Body of pancreas (tissue), 4 donors: ENCODE measurements at regions not wholly inside any gene's neighbourhood (a gene's known extent, or its start where the extent isn't known, plus 50 kb on each side); places are given as distances from the start of the nearest gene placed in this dataset.

Experiments used
- ATAC-seq: fragments of 150-250 bp; one replicate; pipeline ENCODE4 v1.9.1; 2016
- DNase-seq, 4 donors: peaks; one replicate each; pipeline ENCODE4 v3.0.0-alpha.2; 2019
- H3K27ac ChIP-seq, 4 donors: fragments of 200-600 bp; sonication (generic); 1 replicate in 3 of 4; 2 replicates in 1 of 4; pipeline versions ENCODE4 v1.5.1 to v1.6.1; 2016 to 2019; ENCODE audit warnings: mild to moderate bottlenecking in 1 of 4, mixed read lengths in 1 of 4, moderate library complexity in 1 of 4
- H3K27me3 ChIP-seq, 2 donors: fragments of 200-600 bp; sonication (generic); one replicate each; pipeline ENCODE4 v1.6.0; 2016; ENCODE audit warnings: mild to moderate bottlenecking in 1 of 2
- H3K36me3 ChIP-seq, 2 donors: fragments of 200-600 bp; sonication (generic); replicated peaks in 1 of 2; 2 replicates each; pipeline ENCODE4 v1.5.1; 2016; ENCODE audit warnings: low read depth in 2 of 2; ENCODE audit not compliant: insufficient read depth in 1 of 2
- H3K4me1 ChIP-seq: fragments of 200-600 bp; sonication (generic); one replicate; pipeline ENCODE4 v1.6.0; 2016
- H3K4me3 ChIP-seq, 2 donors: fragments of 200-600 bp; sonication (generic); 1 replicate in 1 of 2; 2 replicates in 1 of 2; pipeline ENCODE4 v1.5.1; 2016 to 2019
- H3K9me3 ChIP-seq, 3 donors: fragments of 200-600 bp; sonication (generic); 1 replicate in 2 of 3; 2 replicates in 1 of 3; pipeline ENCODE4 v1.5.1; 2016
- POLR2A ChIP-seq, 3 donors: fragments of 450-650 bp; IDR thresholded peaks; one replicate each; pipeline ENCODE4 v1.6.1; 2016; ENCODE audit warnings: antibody characterized with exemption in 3 of 3, mild to moderate bottlenecking in 2 of 3
- whole genome bisulfite sequencing, 2 donors: methylation state at CpG; one replicate each; pipeline ENCODE4 v1.1.5; 2017; 5-methylcytosine and 5-hydroxymethylcytosine counted together
- intact Hi-C: fragments of 100-400 bp; cut with DNase I; formaldehyde crosslinking; loops from one replicate; pipeline ENCODE4 v1.15.1; 2023
- TF ChIP-seq, protein P1 (sequence below), 7 experiments: fragments of 450-650 bp in 4 of 7; fragments of 200-600 bp in 3 of 7; sonication (generic) in 3 of 7; IDR thresholded peaks; one replicate each; pipeline ENCODE4 v1.5.1; 2016 to 2019; ENCODE audit warnings: antibody characterized with exemption in 7 of 7

DNA sequence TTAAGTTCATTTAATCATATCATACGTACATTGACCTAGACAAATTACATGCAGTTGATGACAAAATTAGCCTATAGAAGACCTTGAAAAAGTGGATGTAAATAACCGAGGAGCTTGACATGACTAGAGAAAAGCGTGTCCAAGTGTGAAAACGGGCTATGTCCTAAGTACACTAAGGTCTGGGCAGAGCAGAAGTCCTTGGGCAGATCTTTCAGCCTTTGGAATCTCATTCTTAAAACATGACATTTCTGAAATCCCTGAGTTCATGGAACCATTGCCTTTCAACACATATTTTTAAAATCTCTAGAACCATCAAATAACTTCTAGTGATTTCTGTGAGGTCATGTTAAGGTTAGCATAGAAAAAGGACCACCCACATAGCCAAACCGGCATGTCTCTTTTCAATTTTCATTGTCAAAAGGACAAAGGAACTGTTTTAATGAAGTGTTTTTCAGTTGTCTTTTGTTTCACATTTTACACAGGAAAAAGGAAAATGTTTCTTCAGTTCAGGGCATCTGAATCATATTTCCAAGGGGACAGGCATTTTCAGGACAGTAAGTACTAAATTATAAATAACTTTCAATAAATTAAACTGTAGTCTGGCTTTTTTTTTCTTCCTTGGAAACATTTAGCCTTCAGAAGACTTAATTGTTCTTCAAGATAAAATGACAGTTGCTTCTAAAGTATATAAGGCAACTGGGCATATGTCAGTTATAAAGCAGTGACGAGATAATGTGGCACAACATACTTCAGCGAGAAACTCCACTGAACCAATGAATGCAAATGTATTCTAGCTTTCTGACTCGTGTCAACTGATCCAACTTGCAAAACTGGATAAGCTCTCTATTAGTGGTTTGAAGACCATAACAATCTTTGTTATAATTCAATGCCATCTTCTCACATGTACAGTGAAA is 416.8 kb downstream of the NFIB start:
- intact Hi-C loops: no loop called here
- 63 to 70% methylated on average over 8 of the region's 8 CpGs for WGBS, 2 donors
- TF ChIP-seq, protein P1, sequence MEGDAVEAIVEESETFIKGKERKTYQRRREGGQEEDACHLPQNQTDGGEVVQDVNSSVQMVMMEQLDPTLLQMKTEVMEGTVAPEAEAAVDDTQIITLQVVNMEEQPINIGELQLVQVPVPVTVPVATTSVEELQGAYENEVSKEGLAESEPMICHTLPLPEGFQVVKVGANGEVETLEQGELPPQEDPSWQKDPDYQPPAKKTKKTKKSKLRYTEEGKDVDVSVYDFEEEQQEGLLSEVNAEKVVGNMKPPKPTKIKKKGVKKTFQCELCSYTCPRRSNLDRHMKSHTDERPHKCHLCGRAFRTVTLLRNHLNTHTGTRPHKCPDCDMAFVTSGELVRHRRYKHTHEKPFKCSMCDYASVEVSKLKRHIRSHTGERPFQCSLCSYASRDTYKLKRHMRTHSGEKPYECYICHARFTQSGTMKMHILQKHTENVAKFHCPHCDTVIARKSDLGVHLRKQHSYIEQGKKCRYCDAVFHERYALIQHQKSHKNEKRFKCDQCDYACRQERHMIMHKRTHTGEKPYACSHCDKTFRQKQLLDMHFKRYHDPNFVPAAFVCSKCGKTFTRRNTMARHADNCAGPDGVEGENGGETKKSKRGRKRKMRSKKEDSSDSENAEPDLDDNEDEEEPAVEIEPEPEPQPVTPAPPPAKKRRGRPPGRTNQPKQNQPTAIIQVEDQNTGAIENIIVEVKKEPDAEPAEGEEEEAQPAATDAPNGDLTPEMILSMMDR (IDR thresholded peaks at IDR 0.05): no peak
- no peak for TF ChIP-seq POLR2A (IDR thresholded peaks at IDR 0.05)
- ATAC-seq (no peak), DNase-seq (no peak)
- Histone ChIP-seq H3K4me1 (no peaks in the 10 kb centered on the region), H3K27me3 (no peaks in the 10 kb centered on the region), H3K27ac (no peak overlapping the region), H3K36me3 (no peaks in the 10 kb centered on the region), H3K9me3 (no peaks in the 10 kb centered on the region), H3K4me3 (no peak overlapping the region)

- ATAC-seq: no peak
- Histone ChIP-seq H3K9me3 (no peaks in the 10 kb centered on the region), H3K27me3 (no peaks in the 10 kb centered on the region), H3K4me3 (no peak overlapping the region), H3K4me1 (no peaks in the 10 kb centered on the region), H3K27ac (no peak overlapping the region), H3K36me3 (no peaks in the 10 kb centered on the region)
- TF ChIP-seq, protein P1 (IDR thresholded peaks at IDR 0.05): no peak
- no peak for TF ChIP-seq POLR2A (IDR thresholded peaks at IDR 0.05)
- WGBS, 2 donors: 60 to 75% methylated on average over 1 of the region's 1 CpG
- no peak for DNase-seq
- intact Hi-C loops: no loop called here
Measured at GRCh38 chr9:13896047-13896446, 417.9 kb downstream of the NFIB start.

GRCh38 chr9:13885258-13885657 is 428.7 kb downstream of the NFIB start:
- H3K27me3 ChIP-seq: no peaks in the 10 kb centered on the region
- H3K4me1 ChIP-seq: no peaks in the 10 kb centered on the region
- no peaks in the 10 kb centered on the region for H3K9me3 ChIP-seq
- no peak overlapping the region for H3K27ac ChIP-seq
- 81 to 84% methylated on average over 1 of the region's 1 CpG for WGBS, 2 donors
- no peaks in the 10 kb centered on the region for H3K36me3 ChIP-seq
- TF ChIP-seq POLR2A (IDR thresholded peaks at IDR 0.05): no peak
- TF ChIP-seq, protein P1 (IDR thresholded peaks at IDR 0.05): no peak
- intact Hi-C loops: no loop called here
- DNase-seq (no peak), ATAC-seq (no peak)
- no peak overlapping the region for H3K4me3 ChIP-seq

- Histone ChIP-seq H3K4me1 (no peaks in the 10 kb centered on the region), H3K27ac (no peak overlapping the region), H3K9me3 (no peaks in the 10 kb centered on the region), H3K36me3 (no peaks in the 10 kb centered on the region), H3K4me3 (no peak overlapping the region), H3K27me3 (no peaks in the 10 kb centered on the region)
- TF ChIP-seq, protein P1 (IDR thresholded peaks at IDR 0.05): no peak
- no peak for TF ChIP-seq POLR2A (IDR thresholded peaks at IDR 0.05)
- intact Hi-C loops: no loop called here
- no peak for ATAC-seq
- 81 to 86% methylated on average over 1 of the region's 1 CpG for WGBS, 2 donors
- DNase-seq: no peak
Measured at GRCh38 chr9:13879981-13880380, 434.0 kb downstream of the NFIB start.

- Histone ChIP-seq H3K9me3 (no peaks in the 10 kb centered on the region), H3K36me3 (no peaks in the 10 kb centered on the region), H3K27ac (no peak overlapping the region), H3K4me3 (no peak overlapping the region), H3K27me3 (no peaks in the 10 kb centered on the region), H3K4me1 (no peaks in the 10 kb centered on the region)
- TF ChIP-seq, protein P1 (IDR thresholded peaks at IDR 0.05): no peak
- TF ChIP-seq POLR2A (IDR thresholded peaks at IDR 0.05): no peak
- intact Hi-C loops: no loop called here
- DNase-seq: no peak
- ATAC-seq: no peak
- 84 to 89% methylated on average over 3 of the region's 3 CpGs for WGBS, 2 donors
Measured at GRCh38 chr9:13879011-13879410, 434.9 kb downstream of the NFIB start.
